GM06990 (cell line): ENCODE measurements at regions not wholly inside any gene's neighbourhood (a gene's known extent, or its start where the extent isn't known, plus 50 kb on each side); places are given as distances from the start of the nearest gene placed in this dataset.

Experiments
- DNase-seq: peaks from one replicate; pipeline ENCODE4 v3.0.0-alpha.2; 2011; ENCODE audit not compliant: insufficient read length; ENCODE audit errors: extremely low read depth
- H3K27me3 ChIP-seq: replicated peaks from 2 replicates; pipeline ENCODE4 v1.6.0; 2011; ENCODE audit warnings: low read length; ENCODE audit not compliant: control insufficient read depth, insufficient read depth
- H3K36me3 ChIP-seq: 2 replicates; pipeline ENCODE4 v1.5.1; 2011; ENCODE audit warnings: low read length; ENCODE audit not compliant: control insufficient read depth, insufficient read depth
- H3K4me3 ChIP-seq: replicated peaks from 2 replicates; pipeline ENCODE4 v1.5.1; 2011; ENCODE audit warnings: low read depth, mild to moderate bottlenecking, control low read depth, low read length
- TF ChIP-seq, protein P1 (sequence below): IDR thresholded peaks from 2 replicates; pipeline ENCODE4 v1.5.1; 2011; ENCODE audit warnings: low read length, control low read depth, mild to moderate bottlenecking, inconsistent platforms; ENCODE audit not compliant: insufficient read depth, poor library complexity, severe bottlenecking

DNA sequence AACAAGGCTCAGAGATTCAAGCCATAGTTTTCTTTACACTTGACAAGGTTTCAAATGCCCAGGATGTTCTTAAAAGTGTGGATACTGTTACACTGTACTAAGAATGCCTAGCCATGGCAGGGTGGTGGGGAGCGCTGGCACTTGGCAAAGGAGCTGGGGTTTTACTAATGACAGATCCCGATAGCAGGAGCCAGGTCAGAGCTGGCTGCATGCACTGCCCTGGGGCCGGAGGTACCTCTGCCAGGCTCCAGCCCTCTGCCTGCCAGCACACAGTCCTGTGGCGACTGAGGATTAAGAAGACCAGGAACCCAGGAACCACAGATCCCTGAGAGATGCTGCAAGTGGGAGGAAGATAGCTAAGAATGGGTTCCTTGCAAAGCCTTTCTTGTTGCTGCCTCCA lies 260.3 kb downstream of the ALDH8A1 start:
- Histone ChIP-seq H3K27me3 (no peaks in the 10 kb centered on the region), H3K4me3 (no peak overlapping the region), H3K36me3 (no peaks in the 10 kb centered on the region)
- DNase-seq = no peak
- TF ChIP-seq, protein P1, sequence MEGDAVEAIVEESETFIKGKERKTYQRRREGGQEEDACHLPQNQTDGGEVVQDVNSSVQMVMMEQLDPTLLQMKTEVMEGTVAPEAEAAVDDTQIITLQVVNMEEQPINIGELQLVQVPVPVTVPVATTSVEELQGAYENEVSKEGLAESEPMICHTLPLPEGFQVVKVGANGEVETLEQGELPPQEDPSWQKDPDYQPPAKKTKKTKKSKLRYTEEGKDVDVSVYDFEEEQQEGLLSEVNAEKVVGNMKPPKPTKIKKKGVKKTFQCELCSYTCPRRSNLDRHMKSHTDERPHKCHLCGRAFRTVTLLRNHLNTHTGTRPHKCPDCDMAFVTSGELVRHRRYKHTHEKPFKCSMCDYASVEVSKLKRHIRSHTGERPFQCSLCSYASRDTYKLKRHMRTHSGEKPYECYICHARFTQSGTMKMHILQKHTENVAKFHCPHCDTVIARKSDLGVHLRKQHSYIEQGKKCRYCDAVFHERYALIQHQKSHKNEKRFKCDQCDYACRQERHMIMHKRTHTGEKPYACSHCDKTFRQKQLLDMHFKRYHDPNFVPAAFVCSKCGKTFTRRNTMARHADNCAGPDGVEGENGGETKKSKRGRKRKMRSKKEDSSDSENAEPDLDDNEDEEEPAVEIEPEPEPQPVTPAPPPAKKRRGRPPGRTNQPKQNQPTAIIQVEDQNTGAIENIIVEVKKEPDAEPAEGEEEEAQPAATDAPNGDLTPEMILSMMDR = no peak

DNA sequence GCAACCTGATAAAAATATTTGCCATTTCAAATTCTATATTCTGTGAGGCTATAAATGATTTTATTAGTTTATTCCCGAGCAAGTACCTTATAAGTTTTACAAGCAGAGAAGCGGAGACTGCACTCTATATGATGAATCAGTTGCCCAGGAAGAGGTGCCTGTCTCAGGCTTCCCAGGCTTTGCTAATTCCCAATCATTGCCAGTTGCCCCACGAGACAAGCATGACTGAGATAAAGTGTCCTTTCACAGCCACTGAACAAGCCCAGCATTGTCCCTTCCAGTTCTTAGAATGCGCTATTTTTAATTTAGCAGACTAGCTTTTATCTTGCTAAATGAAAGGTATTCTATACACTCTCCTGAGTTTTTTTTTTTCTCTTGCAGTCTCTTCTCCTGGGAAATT lies 260.7 kb downstream of the ALDH8A1 start:
- Histone ChIP-seq H3K36me3 (no peaks in the 10 kb centered on the region), H3K4me3 (no peak overlapping the region), H3K27me3 (no peaks in the 10 kb centered on the region)
- TF ChIP-seq, protein P1 = no peak
- no peak for DNase-seq

DNA sequence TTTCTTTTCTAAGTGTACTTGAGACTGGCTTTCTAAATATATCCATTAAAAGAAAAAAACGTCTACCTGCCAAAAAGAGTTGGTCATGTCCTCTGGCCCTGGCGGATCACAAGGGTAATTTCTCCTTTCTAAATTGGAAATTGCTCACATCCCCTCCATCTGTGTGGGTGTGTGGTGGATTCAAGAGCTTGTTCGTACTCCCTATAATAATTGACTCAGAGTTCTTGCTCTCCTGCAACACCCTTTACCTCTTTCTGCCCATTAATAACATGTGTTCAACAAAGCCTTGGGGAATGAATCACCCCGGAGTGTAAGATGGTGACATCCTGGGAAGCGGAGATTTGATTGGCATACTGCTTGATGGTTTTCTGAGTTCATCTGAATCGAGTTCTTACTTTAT lies 263.8 kb downstream of the ALDH8A1 start:
- TF ChIP-seq, protein P1 = no peak
- no peaks in the 10 kb centered on the region for H3K27me3 ChIP-seq
- no peaks in the 10 kb centered on the region for H3K36me3 ChIP-seq
- H3K4me3 ChIP-seq = no peak overlapping the region
- no peak for DNase-seq

DNA sequence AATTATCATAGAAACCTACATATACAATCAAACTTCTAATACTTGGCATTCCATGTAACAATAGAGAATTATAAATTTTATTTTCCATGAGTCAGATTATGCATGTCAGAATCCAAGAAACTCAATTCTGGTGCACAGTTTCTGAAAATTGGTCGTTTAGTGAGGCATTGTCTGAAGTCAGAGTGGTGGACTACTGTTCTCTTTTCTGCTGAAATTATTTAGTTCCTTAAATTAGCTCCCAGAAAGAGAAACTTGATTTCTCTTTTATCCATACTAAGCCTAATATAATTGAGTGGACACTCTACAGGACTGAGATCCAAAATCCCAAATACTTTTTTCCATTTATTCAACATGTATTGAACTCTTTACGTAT lies 265.5 kb downstream of the ALDH8A1 start:
- Histone ChIP-seq H3K27me3 (no peaks in the 10 kb centered on the region), H3K4me3 (no peak overlapping the region), H3K36me3 (no peaks in the 10 kb centered on the region)
- no peak for DNase-seq
- TF ChIP-seq, protein P1 = no peak

DNA sequence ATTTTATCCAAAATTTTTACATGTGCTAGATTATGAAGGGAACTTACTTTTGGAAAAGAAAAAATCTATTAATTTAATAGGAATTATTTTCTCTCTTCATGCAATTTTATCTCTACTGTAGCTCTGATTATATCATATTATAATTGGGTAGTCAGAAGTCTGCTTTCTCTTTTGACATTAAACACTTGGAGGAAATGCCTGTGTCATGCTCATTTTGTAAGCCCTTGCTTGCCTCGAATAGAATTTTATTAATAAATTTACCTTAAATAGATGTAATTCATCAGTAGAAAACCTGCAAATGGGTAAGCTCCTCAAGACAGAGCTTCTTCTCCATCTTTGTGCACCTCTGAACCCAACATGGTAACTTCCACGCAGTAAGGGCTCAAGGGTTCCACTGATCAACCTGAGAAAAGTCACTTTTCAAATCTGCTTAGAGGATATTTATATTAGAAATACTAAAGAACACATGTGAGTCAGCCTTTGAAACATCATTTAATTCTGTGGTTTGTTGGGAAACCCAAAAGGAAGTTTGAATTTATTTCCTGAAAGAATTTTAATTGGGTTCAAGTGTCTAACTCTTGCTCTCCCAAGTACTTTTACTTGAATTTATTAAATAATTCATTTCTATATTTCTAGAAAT lies 266.0 kb downstream of the ALDH8A1 start:
- Histone ChIP-seq H3K27me3 (no peaks in the 10 kb centered on the region; the same call in 1 of the 2 replicates), H3K36me3 (no peaks in the 10 kb centered on the region), H3K4me3 (no peak overlapping the region)
- TF ChIP-seq, protein P1 = no peak
- no peak for DNase-seq

DNA sequence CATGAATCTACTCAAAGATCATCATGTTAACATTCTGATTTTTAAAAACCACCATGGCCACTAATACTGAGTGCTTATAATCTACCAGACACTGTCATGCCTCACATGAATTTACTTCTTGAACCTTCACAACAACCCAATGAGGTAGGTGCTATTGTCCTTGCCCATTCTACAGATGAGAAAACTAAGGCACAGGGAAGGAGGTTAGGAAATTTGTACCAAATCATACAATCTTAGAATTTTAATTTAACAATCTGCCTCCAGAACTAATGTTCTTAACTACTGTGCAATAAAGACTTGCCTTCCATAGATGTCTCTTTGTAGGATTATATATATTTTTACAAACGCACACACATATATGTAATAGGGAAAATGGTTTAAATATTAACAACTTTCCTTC lies 269.5 kb downstream of the ALDH8A1 start:
- Histone ChIP-seq H3K27me3 (no peaks in the 10 kb centered on the region; the same call in 1 of the 2 replicates), H3K4me3 (no peak overlapping the region), H3K36me3 (no peaks in the 10 kb centered on the region)
- TF ChIP-seq, protein P1 = no peak
- no peak for DNase-seq
